Adrenal gland (tissue), 5 donors: ENCODE measurements at regions not wholly inside any gene's neighbourhood (a gene's known extent, or its start where the extent isn't known, plus 50 kb on each side); places are given as distances from the start of the nearest gene placed in this dataset.

ENCODE experiments used
- POLR2A ChIP-seq, 2 donors: fragments of 450-650 bp; IDR thresholded peaks; one replicate each; pipeline ENCODE4 v1.6.1; 2017; ENCODE audit warnings: antibody characterized with exemption in 2 of 2, mild to moderate bottlenecking in 2 of 2, moderate library complexity in 1 of 2
- TF ChIP-seq, protein P1 (sequence below), 6 experiments: fragments of 450-650 bp in 4 of 6; fragments of 200-600 bp in 2 of 6; sonication (generic) in 1 of 6; IDR thresholded peaks; 1 replicate in 5 of 6; 2 replicates in 1 of 6; pipeline versions ENCODE4 v1.5.1 to v1.8.0; 2016 to 2021; ENCODE audit warnings: antibody characterized with exemption in 6 of 6, mild to moderate bottlenecking in 2 of 6, moderate library complexity in 1 of 6
- donor health status: DM: no; HTN: no; CAD: no.

- TF ChIP-seq, protein P1, sequence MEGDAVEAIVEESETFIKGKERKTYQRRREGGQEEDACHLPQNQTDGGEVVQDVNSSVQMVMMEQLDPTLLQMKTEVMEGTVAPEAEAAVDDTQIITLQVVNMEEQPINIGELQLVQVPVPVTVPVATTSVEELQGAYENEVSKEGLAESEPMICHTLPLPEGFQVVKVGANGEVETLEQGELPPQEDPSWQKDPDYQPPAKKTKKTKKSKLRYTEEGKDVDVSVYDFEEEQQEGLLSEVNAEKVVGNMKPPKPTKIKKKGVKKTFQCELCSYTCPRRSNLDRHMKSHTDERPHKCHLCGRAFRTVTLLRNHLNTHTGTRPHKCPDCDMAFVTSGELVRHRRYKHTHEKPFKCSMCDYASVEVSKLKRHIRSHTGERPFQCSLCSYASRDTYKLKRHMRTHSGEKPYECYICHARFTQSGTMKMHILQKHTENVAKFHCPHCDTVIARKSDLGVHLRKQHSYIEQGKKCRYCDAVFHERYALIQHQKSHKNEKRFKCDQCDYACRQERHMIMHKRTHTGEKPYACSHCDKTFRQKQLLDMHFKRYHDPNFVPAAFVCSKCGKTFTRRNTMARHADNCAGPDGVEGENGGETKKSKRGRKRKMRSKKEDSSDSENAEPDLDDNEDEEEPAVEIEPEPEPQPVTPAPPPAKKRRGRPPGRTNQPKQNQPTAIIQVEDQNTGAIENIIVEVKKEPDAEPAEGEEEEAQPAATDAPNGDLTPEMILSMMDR (IDR thresholded peaks at IDR 0.05) = no peak
- TF ChIP-seq POLR2A (IDR thresholded peaks at IDR 0.05) = no peak
Measured at GRCh38 chr11:128022761-128023160, 564.6 kb downstream of the ETS1 start.
